ENCODE measurements at regions not wholly inside any gene's neighbourhood (a gene's known extent, or its start where the extent isn't known, plus 50 kb on each side); places are given as distances from the start of the nearest gene placed in this dataset.

DNA sequence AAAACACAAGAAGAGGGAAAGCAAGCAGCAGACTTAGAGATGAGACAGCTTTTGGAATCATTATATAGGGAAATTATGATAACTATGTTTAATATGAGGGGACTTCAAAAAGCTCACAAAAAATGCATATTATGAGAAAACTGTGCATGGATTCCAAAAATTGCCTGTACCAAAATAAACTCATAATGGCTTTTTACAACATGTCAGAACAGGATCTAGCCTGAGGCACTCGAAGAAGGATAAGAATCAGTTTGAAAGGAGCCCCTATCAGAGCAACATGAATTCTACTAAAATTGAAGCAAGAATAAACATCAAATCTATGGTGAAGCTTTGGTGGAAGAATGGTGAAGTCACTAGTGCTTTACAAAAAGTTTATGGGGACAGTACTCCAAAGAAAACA, 187.4 kb downstream of the RDH14 start:
- H3K9me3 ChIP-seq (ENCODE audit: control insufficient read depth in 3 of 3, low read length in 3 of 3): no peaks in the 10 kb centered on the region
- no peak overlapping the region for H3K27ac ChIP-seq (ENCODE audit: low read depth, low read length)
- no peak overlapping the region for H3K4me3 ChIP-seq (ENCODE audit: low read length in 3 of 3)
- no peaks in the 10 kb centered on the region for H3K27me3 ChIP-seq (ENCODE audit: control insufficient read depth in 3 of 3, insufficient read depth in 3 of 3, low read length in 3 of 3)
- no peak overlapping the region for H3K9ac ChIP-seq (ENCODE audit: low read depth in 1 of 3, low read length in 3 of 3)
- H3K4me1 ChIP-seq (ENCODE audit: control insufficient read depth in 3 of 3, insufficient read depth in 3 of 3, low read length in 3 of 3): no peaks in the 10 kb centered on the region
- no peaks in the 10 kb centered on the region for H3K36me3 ChIP-seq (ENCODE audit: control insufficient read depth in 3 of 3, insufficient read depth in 3 of 3, low read length in 3 of 3)

DNA sequence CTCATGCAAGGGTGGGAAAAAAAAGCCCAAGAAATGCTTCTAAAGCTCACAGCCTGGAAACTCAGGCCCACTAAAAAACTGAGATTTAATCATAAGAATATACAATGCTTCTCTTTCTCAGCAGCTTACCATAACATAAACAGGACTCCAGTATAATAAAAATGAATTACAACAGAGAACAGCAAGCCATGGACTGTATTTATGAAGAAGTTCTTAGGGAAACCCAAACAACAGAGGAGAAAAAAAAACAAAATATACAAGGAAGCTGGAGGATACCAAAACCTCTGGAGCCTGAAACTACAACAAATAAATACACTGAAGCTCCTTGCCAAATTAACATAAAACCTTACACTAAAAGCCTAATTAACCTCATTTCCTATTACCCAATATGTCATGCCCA, 187.8 kb downstream of the RDH14 start:
- Histone ChIP-seq H3K9me3 (ENCODE audit: control insufficient read depth in 3 of 3, low read length in 3 of 3) (no peaks in the 10 kb centered on the region), H3K9ac (ENCODE audit: low read depth in 1 of 3, low read length in 3 of 3) (no peak overlapping the region), H3K27me3 (ENCODE audit: control insufficient read depth in 3 of 3, insufficient read depth in 3 of 3, low read length in 3 of 3) (no peaks in the 10 kb centered on the region), H3K4me3 (ENCODE audit: low read length in 3 of 3) (no peak overlapping the region), H3K27ac (ENCODE audit: low read depth, low read length) (no peak overlapping the region), H3K4me1 (ENCODE audit: control insufficient read depth in 3 of 3, insufficient read depth in 3 of 3, low read length in 3 of 3) (no peaks in the 10 kb centered on the region), H3K36me3 (ENCODE audit: control insufficient read depth in 3 of 3, insufficient read depth in 3 of 3, low read length in 3 of 3) (no peaks in the 10 kb centered on the region)

DNA sequence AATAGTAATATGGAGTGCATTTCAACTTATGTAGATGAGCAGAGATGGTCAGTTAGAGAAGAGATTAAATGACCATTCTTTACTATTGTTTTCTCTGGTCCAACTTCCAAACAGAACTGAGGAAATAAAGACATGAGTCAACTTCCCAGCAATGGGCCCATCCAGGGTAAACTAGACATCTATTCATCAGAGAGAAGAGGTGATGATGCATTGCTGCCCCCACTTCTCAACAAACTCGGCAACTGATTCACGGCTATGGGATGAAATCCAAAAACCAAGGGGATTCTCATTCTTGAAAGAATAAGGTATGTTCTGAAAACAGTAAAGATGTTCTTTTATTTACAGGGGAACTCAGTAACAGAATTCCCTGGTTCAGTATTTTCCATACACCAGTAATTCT, 190.7 kb downstream of the RDH14 start:
- no peak overlapping the region for H3K4me3 ChIP-seq (ENCODE audit: low read length in 3 of 3)
- no peaks in the 10 kb centered on the region for H3K9me3 ChIP-seq (ENCODE audit: control insufficient read depth in 3 of 3, low read length in 3 of 3)
- no peaks in the 10 kb centered on the region for H3K27me3 ChIP-seq (ENCODE audit: control insufficient read depth in 3 of 3, insufficient read depth in 3 of 3, low read length in 3 of 3)
- no peak overlapping the region for H3K9ac ChIP-seq (ENCODE audit: low read depth in 1 of 3, low read length in 3 of 3)
- H3K27ac ChIP-seq (ENCODE audit: low read depth, low read length): no peak overlapping the region
- H3K4me1 ChIP-seq (ENCODE audit: control insufficient read depth in 3 of 3, insufficient read depth in 3 of 3, low read length in 3 of 3): no peaks in the 10 kb centered on the region
- H3K36me3 ChIP-seq (ENCODE audit: control insufficient read depth in 3 of 3, insufficient read depth in 3 of 3, low read length in 3 of 3): no peaks in the 10 kb centered on the region

DNA sequence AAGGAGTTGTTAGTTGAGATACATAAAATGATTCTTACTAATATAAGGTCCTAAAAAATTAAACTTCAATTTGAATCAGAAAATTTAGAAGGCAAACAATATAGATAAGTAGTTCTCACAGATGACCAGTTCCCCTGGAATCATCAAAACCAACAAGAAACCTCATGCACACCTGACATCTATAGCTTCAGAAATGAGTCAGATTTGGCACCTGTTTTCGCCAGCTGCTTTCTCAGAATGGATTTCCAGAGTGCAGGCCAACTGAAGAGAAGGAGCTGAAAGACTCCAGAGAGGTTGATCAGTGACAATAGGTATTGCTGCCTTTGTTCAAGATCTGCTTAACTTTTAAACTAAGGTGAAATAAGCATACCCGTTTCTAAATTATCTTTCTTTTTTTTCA, 192.4 kb downstream of the RDH14 start:
- Histone ChIP-seq H3K27me3 (ENCODE audit: control insufficient read depth in 3 of 3, insufficient read depth in 3 of 3, low read length in 3 of 3) (no peaks in the 10 kb centered on the region), H3K4me3 (ENCODE audit: low read length in 3 of 3) (no peak overlapping the region), H3K9me3 (ENCODE audit: control insufficient read depth in 3 of 3, low read length in 3 of 3) (no peaks in the 10 kb centered on the region), H3K4me1 (ENCODE audit: control insufficient read depth in 3 of 3, insufficient read depth in 3 of 3, low read length in 3 of 3) (no peaks in the 10 kb centered on the region), H3K27ac (ENCODE audit: low read depth, low read length) (no peak overlapping the region), H3K36me3 (ENCODE audit: control insufficient read depth in 3 of 3, insufficient read depth in 3 of 3, low read length in 3 of 3) (no peaks in the 10 kb centered on the region), H3K9ac (ENCODE audit: low read depth in 1 of 3, low read length in 3 of 3) (no peak overlapping the region)

DNA sequence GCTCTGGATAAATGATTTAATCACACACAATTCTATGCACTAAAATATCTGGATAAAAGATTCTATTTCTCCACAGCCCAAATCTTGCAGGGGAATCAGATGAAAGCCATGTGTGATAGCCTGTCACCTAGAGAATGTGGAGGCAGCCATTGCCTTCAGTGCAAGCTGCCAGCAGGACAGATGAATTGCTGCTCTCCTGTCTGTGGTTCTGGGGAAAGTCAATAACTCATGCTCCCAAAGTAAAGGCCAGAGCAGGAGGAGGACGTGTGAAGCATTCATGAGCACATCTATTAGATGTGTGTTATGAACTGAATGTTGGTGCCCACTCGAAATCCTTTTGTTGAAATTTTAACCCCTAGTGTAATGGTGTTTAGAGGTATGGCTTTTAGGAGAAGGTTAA, 195.1 kb downstream of the RDH14 start:
- H3K9me3 ChIP-seq (ENCODE audit: control insufficient read depth in 3 of 3, low read length in 3 of 3): no peaks in the 10 kb centered on the region
- H3K4me1 ChIP-seq (ENCODE audit: control insufficient read depth in 3 of 3, insufficient read depth in 3 of 3, low read length in 3 of 3): no peaks in the 10 kb centered on the region
- no peak overlapping the region for H3K27ac ChIP-seq (ENCODE audit: low read depth, low read length)
- H3K9ac ChIP-seq (ENCODE audit: low read depth in 1 of 3, low read length in 3 of 3): no peak overlapping the region
- no peak overlapping the region for H3K4me3 ChIP-seq (ENCODE audit: low read length in 3 of 3)
- H3K36me3 ChIP-seq (ENCODE audit: control insufficient read depth in 3 of 3, insufficient read depth in 3 of 3, low read length in 3 of 3): no peaks in the 10 kb centered on the region
- no peaks in the 10 kb centered on the region for H3K27me3 ChIP-seq (ENCODE audit: control insufficient read depth in 3 of 3, insufficient read depth in 3 of 3, low read length in 3 of 3)

DNA sequence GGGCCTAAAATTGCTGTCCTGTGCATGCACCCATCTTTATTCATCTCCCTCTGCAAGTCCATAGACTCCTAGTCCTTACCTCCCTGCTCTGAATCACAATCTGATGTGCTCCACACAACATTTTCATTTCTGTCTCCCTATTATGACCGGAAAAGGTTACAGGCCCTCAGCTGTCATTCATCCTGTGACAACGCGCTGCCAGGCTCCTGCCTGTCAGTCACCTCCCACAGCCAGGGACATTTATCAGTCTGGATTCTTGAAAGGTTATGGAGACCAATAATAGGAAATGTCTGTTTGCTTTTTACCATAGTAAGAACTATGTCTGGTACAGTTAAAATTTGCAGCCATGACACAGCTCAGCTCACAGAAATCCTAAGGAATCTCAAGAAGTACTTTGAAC, 197.1 kb downstream of the RDH14 start:
- Histone ChIP-seq H3K9ac (ENCODE audit: low read depth in 1 of 3, low read length in 3 of 3) (no peak overlapping the region), H3K4me3 (ENCODE audit: low read length in 3 of 3) (no peak overlapping the region), H3K27ac (ENCODE audit: low read depth, low read length) (no peak overlapping the region), H3K27me3 (ENCODE audit: control insufficient read depth in 3 of 3, insufficient read depth in 3 of 3, low read length in 3 of 3) (no peaks in the 10 kb centered on the region), H3K9me3 (ENCODE audit: control insufficient read depth in 3 of 3, low read length in 3 of 3) (no peaks in the 10 kb centered on the region), H3K4me1 (ENCODE audit: control insufficient read depth in 3 of 3, insufficient read depth in 3 of 3, low read length in 3 of 3) (no peaks in the 10 kb centered on the region), H3K36me3 (ENCODE audit: control insufficient read depth in 3 of 3, insufficient read depth in 3 of 3, low read length in 3 of 3) (no peaks in the 10 kb centered on the region)

DNA sequence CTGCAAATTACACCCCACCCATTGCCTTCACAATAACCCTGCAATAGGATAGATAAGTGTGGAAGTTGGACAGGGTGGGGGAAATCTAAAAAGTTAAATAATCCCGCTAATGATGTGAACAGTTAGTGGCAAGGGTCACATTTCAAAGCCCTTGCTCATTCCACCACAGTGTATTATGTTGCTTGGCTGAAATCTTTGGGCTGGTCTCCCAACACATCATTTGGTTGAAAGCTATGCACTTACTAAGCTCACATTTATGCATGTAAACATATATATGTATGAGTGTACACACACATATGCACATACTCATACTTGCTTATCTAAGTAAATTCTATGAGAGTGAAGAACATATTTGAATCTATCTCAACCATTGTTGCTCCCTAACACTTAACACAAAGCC, 197.8 kb downstream of the RDH14 start:
- Histone ChIP-seq H3K9ac (ENCODE audit: low read depth in 1 of 3, low read length in 3 of 3) (no peak overlapping the region), H3K36me3 (ENCODE audit: control insufficient read depth in 3 of 3, insufficient read depth in 3 of 3, low read length in 3 of 3) (no peaks in the 10 kb centered on the region), H3K9me3 (ENCODE audit: control insufficient read depth in 3 of 3, low read length in 3 of 3) (no peaks in the 10 kb centered on the region), H3K27ac (ENCODE audit: low read depth, low read length) (no peak overlapping the region), H3K27me3 (ENCODE audit: control insufficient read depth in 3 of 3, insufficient read depth in 3 of 3, low read length in 3 of 3) (no peaks in the 10 kb centered on the region), H3K4me3 (ENCODE audit: low read length in 3 of 3) (no peak overlapping the region), H3K4me1 (ENCODE audit: control insufficient read depth in 3 of 3, insufficient read depth in 3 of 3, low read length in 3 of 3) (no peaks in the 10 kb centered on the region)

DNA sequence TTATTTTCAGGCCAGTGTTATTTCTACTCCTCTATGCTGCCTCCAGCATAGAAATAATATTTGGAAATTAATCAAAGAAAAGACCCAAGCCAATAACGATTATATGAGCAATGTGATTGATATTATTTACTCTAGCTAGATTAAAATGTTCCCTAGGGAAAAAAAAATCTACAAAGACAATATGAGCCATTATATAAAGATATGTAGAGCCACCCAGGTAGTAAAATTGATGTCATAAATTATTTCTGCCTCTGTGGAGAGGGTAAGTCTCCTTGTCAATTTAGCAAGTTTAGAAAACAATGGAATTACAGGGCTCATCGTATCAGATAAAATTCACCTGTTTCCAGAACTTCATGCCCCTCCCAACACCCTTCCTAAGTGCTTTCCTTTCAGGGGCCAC, 202.9 kb downstream of the RDH14 start:
- H3K9me3 ChIP-seq (ENCODE audit: control insufficient read depth in 3 of 3, low read length in 3 of 3): no peaks in the 10 kb centered on the region
- no peak overlapping the region for H3K27ac ChIP-seq (ENCODE audit: low read depth, low read length)
- no peaks in the 10 kb centered on the region for H3K36me3 ChIP-seq (ENCODE audit: control insufficient read depth in 3 of 3, insufficient read depth in 3 of 3, low read length in 3 of 3)
- no peak overlapping the region for H3K9ac ChIP-seq (ENCODE audit: low read depth in 1 of 3, low read length in 3 of 3)
- no peaks in the 10 kb centered on the region for H3K27me3 ChIP-seq (ENCODE audit: control insufficient read depth in 3 of 3, insufficient read depth in 3 of 3, low read length in 3 of 3)
- no peaks in the 10 kb centered on the region for H3K4me1 ChIP-seq (ENCODE audit: control insufficient read depth in 3 of 3, insufficient read depth in 3 of 3, low read length in 3 of 3)
- H3K4me3 ChIP-seq (ENCODE audit: low read length in 3 of 3): no peak overlapping the region

DNA sequence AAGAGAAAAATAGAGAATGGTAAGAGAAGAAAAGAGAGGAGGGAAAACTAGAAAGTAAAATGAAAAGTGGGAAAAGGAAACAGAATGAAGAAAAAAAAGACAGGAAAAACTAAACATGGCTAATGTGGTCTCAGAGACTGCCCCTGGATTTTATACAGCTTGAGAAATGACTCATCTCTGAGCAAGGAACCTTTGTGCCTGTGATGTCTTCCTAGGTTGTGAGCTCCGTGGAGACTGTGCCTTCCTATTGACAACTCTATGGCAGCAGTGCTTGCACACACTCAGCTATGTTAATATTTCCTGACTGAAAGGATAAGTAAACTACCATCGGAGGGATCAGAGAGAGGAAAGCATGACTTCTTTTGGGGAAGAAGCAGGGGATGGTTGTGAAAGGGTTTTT, 203.8 kb downstream of the RDH14 start:
- no peak overlapping the region for H3K4me3 ChIP-seq (ENCODE audit: low read length in 3 of 3)

DNA sequence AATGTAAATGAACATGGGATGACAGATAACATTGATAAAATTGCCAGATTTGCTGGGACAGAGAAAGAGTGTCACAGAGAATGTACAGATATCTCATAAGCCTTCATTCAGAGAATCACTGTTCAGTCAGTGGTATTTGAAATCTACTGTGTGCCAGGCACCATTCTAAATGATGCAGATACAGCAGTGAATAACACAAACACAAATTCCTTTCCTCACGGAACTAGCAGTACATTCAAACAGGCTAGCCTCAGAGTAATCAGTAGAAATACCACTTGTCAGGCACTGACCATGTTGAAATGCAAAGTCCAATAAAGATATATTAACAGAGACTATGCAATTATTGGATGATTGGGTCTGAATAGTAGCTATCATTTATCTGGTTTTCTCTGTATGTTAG, 211.0 kb downstream of the RDH14 start:
- Histone ChIP-seq H3K36me3 (ENCODE audit: control insufficient read depth in 3 of 3, insufficient read depth in 3 of 3, low read length in 3 of 3) (no peaks in the 10 kb centered on the region), H3K9me3 (ENCODE audit: control insufficient read depth in 3 of 3, low read length in 3 of 3) (no peaks in the 10 kb centered on the region), H3K27ac (ENCODE audit: low read depth, low read length) (no peak overlapping the region), H3K27me3 (ENCODE audit: control insufficient read depth in 3 of 3, insufficient read depth in 3 of 3, low read length in 3 of 3) (no peaks in the 10 kb centered on the region), H3K9ac (ENCODE audit: low read depth in 1 of 3, low read length in 3 of 3) (no peak overlapping the region), H3K4me1 (ENCODE audit: control insufficient read depth in 3 of 3, insufficient read depth in 3 of 3, low read length in 3 of 3) (no peaks in the 10 kb centered on the region), H3K4me3 (ENCODE audit: low read length in 3 of 3) (no peak overlapping the region)

More for the DNA sequence above, 203.8 kb downstream of the RDH14 start:
- H3K36me3 ChIP-seq (ENCODE audit: control insufficient read depth in 3 of 3, insufficient read depth in 3 of 3, low read length in 3 of 3): no peaks in the 10 kb centered on the region
- H3K27ac ChIP-seq (ENCODE audit: low read depth, low read length): no peak overlapping the region
- no peaks in the 10 kb centered on the region for H3K4me1 ChIP-seq (ENCODE audit: control insufficient read depth in 3 of 3, insufficient read depth in 3 of 3, low read length in 3 of 3)
- H3K9me3 ChIP-seq (ENCODE audit: control insufficient read depth in 3 of 3, low read length in 3 of 3): no peaks in the 10 kb centered on the region
- H3K27me3 ChIP-seq (ENCODE audit: control insufficient read depth in 3 of 3, insufficient read depth in 3 of 3, low read length in 3 of 3): no peaks in the 10 kb centered on the region
- H3K9ac ChIP-seq (ENCODE audit: low read depth in 1 of 3, low read length in 3 of 3): no peak overlapping the region

DNA sequence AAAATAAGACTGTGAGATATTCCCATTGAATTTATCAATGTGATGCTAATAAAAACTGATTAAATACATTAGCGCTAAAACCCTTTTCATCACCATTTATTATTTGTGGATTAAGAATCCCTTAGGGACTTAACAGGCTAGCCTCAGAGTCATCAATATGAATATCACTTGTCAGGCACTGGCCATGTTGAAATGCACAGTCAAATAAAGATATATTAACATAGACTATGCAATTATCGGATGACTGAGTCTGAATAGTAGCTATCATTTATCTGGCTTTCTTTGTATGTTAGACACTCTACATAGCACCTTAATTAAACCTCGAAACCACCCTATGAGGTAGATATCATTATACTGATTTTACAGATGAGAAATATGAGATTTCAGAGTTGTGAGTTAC, 213.6 kb downstream of the RDH14 start:
- no peak overlapping the region for H3K27ac ChIP-seq (ENCODE audit: low read depth, low read length)
- H3K4me3 ChIP-seq (ENCODE audit: low read length in 3 of 3): no peak overlapping the region
- H3K36me3 ChIP-seq (ENCODE audit: control insufficient read depth in 3 of 3, insufficient read depth in 3 of 3, low read length in 3 of 3): no peaks in the 10 kb centered on the region
- no peaks in the 10 kb centered on the region for H3K27me3 ChIP-seq (ENCODE audit: control insufficient read depth in 3 of 3, insufficient read depth in 3 of 3, low read length in 3 of 3)
- H3K9ac ChIP-seq (ENCODE audit: low read depth in 1 of 3, low read length in 3 of 3): no peak overlapping the region
- no peaks in the 10 kb centered on the region for H3K9me3 ChIP-seq (ENCODE audit: control insufficient read depth in 3 of 3, low read length in 3 of 3)
- H3K4me1 ChIP-seq (ENCODE audit: control insufficient read depth in 3 of 3, insufficient read depth in 3 of 3, low read length in 3 of 3): no peaks in the 10 kb centered on the region

All from skeletal muscle tissue (tissue), 3 donors.